ENCODE measurements at regions not wholly inside any gene's neighbourhood (a gene's known extent, or its start where the extent isn't known, plus 50 kb on each side); places are given as distances from the start of the nearest gene placed in this dataset.

DNA sequence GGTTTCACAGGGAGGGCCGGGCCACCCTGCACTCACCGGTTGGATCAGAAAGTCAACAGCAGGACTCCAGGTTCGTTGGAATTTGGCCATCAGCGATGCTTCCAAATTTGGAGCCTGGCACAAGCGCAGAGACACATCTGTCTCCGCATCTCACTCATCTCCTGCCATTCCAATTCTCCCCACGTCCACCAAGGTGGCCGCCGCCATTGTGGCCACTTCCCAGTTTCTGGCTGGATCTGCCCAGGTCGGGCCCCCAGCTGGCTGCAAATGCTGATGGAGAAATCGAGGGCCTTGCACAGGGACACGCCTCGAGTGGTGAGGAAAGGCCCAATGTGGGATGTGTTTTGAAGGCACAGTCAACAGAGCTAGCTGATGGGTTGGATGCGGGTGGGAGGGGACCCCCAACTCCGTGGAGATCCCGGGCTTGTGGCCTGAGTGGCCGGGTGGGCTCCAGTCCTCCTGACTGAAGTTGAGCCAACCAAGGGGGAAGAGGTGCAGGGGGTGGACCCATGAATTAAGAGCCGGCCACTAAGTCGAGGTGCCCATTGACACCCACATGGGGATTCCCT, 102.7 kb downstream of the CRYAA start:
- no peak for DNase-seq

- DNase-seq, result no peak
Measured at GRCh38 chr21:43270800-43271301, 102.0 kb downstream of the CRYAA start.

- DNase-seq, result no peak
Measured at GRCh38 chr21:43269957-43270705, 101.3 kb downstream of the CRYAA start.

GRCh38 chr21:43269440-43269839, 100.6 kb downstream of the CRYAA start:
- peak; percentile 27 to 35 for DNase-seq

DNA sequence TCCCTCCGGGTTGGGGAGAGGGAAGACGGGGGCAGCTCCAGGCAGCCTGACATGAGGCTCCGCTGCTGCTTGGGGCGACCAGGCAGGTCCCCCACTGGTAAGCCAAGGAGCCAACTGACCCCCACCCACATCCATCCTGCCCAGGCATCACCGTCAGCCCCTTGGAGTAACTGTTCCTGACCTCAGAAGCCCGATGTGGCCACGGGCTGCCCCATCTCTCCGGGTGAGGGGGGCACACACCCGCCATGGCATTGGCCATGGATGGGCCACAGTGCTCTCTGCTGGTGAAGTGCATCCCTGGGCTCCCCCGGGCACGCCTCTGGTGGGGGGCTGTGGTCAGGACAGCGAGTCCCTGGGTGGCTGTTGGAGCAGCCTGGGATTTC, 100.0 kb downstream of the CRYAA start:
- DNase-seq, result no peak

GRCh38 chr21:43268086-43268803, 99.4 kb downstream of the CRYAA start:
- no peak for DNase-seq

DNA sequence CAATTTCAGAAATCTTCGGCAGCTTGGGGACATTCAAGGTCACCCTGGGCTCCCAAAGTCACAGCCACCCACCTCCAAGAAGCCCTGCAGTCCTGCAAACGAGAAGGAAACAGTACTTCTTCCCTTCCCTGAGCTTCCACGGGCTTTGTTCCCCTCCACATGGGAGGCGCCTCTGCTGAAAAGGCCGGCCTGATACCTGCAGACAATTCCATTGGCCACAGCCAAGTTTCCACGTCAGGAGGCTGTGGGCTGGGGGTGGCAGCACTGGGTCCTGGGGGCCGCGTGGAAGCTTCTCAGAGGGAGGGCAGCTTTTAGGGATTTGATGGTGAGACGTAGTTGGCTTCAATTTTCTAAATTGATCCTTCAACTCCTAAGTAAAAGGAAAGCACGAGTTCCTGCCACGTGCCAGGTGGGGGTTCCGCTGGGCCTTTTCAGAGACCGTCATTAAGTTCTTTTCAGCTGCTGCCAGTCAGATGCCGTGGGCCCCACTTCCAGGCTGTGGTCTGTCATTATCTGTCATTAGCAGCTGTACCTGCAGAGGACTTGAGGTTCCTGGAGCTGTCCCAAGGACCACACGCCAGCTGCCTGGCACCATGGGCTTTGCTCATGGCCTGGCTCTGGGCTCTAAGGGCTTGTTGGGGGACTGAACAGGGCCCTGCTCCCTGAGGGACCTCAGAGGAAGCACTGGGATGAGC, 98.7 kb downstream of the CRYAA start:
- DNase-seq, result no peak

DNA sequence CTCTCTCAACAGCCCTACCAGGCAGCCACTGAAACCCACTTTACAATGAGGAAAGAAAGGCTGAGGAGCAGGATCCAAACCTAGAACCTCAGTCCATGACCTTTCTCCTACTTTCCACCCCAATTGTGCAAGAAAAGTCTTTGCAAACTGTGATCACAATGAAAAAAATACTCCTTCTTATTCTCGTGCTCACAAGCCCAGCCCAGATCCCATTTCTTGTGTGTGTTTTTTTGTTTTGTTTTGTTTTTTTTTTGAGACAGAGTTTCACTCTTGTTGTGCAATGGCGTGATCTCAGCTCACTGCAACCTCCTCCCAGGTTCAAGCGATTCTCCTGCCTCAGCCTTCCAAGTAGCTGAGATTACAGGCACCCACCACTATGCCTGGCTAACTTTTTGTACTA, 97.7 kb downstream of the CRYAA start:
- DNase-seq, result no peak

DNA sequence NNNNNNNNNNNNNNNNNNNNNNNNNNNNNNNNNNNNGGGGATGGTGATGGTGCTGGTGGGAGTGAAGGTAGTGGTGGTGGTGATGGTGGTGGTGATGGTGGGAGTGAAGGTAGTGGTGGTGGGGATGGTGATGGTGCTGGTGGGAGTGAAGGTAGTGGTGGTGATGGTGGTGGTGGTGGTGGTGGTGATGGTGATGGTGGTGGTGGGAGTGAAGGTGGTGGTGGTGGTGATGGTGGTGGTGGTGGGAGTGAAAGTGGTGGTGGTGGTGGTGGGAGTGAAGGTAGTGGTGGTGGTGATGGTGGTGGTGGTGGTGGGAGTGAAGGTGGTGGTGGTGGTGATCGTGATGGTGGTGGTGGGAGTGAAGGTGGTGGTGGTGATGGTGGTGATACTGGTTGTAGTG, 93.6 kb downstream of the CRYAA start:
- DNase-seq, result no peak

All from stimulated activated CD4-positive, alpha-beta T cell treated with anti-CD3 and anti-CD28 coated beads, Interleukin-2, amount 100 ng/mL, for 48 hours (primary cell).